Brain microvascular endothelial cell (primary cell): ENCODE measurements at regions not wholly inside any gene's neighbourhood (a gene's known extent, or its start where the extent isn't known, plus 50 kb on each side); places are given as distances from the start of the nearest gene placed in this dataset.

Experiments used
- DNase-seq: peaks from one replicate; pipeline ENCODE4 v3.0.0-alpha.2; 2020
- H3K27ac ChIP-seq: fragments of 250-450 bp; sonication (Bioruptor Pico); 2 replicates; pipeline ENCODE4 v1.5.1; 2020; ENCODE audit warnings: mild to moderate bottlenecking, moderate library complexity
- H3K27me3 ChIP-seq: fragments of 250-450 bp; sonication (Bioruptor Pico); replicated peaks from 2 replicates; pipeline ENCODE4 v1.5.1; 2020; ENCODE audit warnings: mild to moderate bottlenecking
- H3K36me3 ChIP-seq: fragments of 250-450 bp; sonication (Bioruptor Pico); replicated peaks from 2 replicates; pipeline ENCODE4 v1.5.1; 2020; ENCODE audit warnings: mild to moderate bottlenecking
- H3K4me3 ChIP-seq: 2 replicates; pipeline ENCODE4 v1.5.1; 2011; ENCODE audit warnings: low read depth, mild to moderate bottlenecking, control low read depth, low read length, moderate library complexity
- CTCF ChIP-seq: IDR thresholded peaks from 2 replicates; pipeline ENCODE4 v1.5.1; 2011; ENCODE audit warnings: low read depth, mild to moderate bottlenecking, moderate library complexity, low read length, control low read depth, inconsistent platforms; ENCODE audit errors: missing control alignments
- in situ Hi-C: cut with HindIII; loops from 2 replicates; pipeline ENCODE4 v1.10.0; 2017; ENCODE audit warnings: low sequenced_read_pairs, low pct_ligation_motif_present

- peak overlapping the region; percentile 27 for H3K27ac ChIP-seq
- peak; percentile 74 for DNase-seq
- no peak for TF ChIP-seq CTCF
- no peak overlapping the region for H3K4me3 ChIP-seq
- H3K36me3 ChIP-seq, result no peaks in the 10 kb centered on the region
- H3K27me3 ChIP-seq, result no peaks in the 10 kb centered on the region
- in situ Hi-C loops, result no loop called here
Measured at GRCh38 chr5:87151547-87151946, 116.1 kb upstream of the RASA1 start.

- Histone ChIP-seq H3K36me3 (no peaks in the 10 kb centered on the region), H3K27ac (no peak overlapping the region), H3K27me3 (no peaks in the 10 kb centered on the region), H3K4me3 (no peak overlapping the region)
- in situ Hi-C loops, result no loop called here
- no peak for DNase-seq
- TF ChIP-seq CTCF, result no peak
Measured at GRCh38 chr5:87152886-87153285, 114.8 kb upstream of the RASA1 start.

GRCh38 chr5:87154191-87154590 is 113.5 kb upstream of the RASA1 start:
- H3K27me3 ChIP-seq, result no peaks in the 10 kb centered on the region
- DNase-seq, result no peak
- H3K27ac ChIP-seq, result no peak overlapping the region
- H3K36me3 ChIP-seq, result no peaks in the 10 kb centered on the region
- no peak overlapping the region for H3K4me3 ChIP-seq
- no peak for TF ChIP-seq CTCF
- in situ Hi-C loops, result no loop called here

- no peak overlapping the region for H3K27ac ChIP-seq
- DNase-seq, result no peak
- H3K27me3 ChIP-seq, result no peaks in the 10 kb centered on the region
- in situ Hi-C loops, result no loop called here
- no peak for TF ChIP-seq CTCF
- no peak overlapping the region for H3K4me3 ChIP-seq
- no peaks in the 10 kb centered on the region for H3K36me3 ChIP-seq
Measured at GRCh38 chr5:87155106-87155505, 112.6 kb upstream of the RASA1 start.

GRCh38 chr5:87156631-87157030 is 111.1 kb upstream of the RASA1 start:
- no peak for DNase-seq
- H3K36me3 ChIP-seq, result no peaks in the 10 kb centered on the region
- H3K27me3 ChIP-seq, result no peaks in the 10 kb centered on the region
- in situ Hi-C loops, result no loop called here
- TF ChIP-seq CTCF, result no peak
- no peak overlapping the region for H3K27ac ChIP-seq
- H3K4me3 ChIP-seq, result no peak overlapping the region

GRCh38 chr5:87164409-87164808 is 103.3 kb upstream of the RASA1 start:
- DNase-seq, result no peak
- Histone ChIP-seq H3K27ac (no peak overlapping the region), H3K27me3 (no peaks in the 10 kb centered on the region), H3K4me3 (no peak overlapping the region), H3K36me3 (no peaks in the 10 kb centered on the region)
- in situ Hi-C loops, result no loop called here
- no peak for TF ChIP-seq CTCF
